ENCODE measurements at regions not wholly inside any gene's neighbourhood (a gene's known extent, or its start where the extent isn't known, plus 50 kb on each side); places are given as distances from the start of the nearest gene placed in this dataset.

DNA sequence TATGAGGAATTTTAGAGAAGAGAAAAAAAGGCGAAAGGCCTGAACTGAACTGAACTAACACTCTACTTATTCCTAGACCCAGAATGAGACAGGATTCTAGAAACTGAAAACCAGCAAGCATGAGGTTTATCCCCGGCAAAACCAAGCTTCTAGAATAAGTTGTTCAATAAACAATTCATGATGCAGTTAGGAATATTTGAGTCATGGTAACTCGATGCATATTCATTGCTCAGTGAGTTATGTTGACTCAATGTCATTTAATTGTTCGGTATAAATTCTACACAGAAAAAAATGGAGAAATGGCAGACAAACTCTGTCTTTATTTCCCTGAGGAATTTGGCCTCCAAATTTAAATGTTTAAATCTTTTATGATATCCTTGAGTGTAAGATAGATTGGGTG is 321.5 kb downstream of the SATB2 start:
- TF ChIP-seq, protein P1, sequence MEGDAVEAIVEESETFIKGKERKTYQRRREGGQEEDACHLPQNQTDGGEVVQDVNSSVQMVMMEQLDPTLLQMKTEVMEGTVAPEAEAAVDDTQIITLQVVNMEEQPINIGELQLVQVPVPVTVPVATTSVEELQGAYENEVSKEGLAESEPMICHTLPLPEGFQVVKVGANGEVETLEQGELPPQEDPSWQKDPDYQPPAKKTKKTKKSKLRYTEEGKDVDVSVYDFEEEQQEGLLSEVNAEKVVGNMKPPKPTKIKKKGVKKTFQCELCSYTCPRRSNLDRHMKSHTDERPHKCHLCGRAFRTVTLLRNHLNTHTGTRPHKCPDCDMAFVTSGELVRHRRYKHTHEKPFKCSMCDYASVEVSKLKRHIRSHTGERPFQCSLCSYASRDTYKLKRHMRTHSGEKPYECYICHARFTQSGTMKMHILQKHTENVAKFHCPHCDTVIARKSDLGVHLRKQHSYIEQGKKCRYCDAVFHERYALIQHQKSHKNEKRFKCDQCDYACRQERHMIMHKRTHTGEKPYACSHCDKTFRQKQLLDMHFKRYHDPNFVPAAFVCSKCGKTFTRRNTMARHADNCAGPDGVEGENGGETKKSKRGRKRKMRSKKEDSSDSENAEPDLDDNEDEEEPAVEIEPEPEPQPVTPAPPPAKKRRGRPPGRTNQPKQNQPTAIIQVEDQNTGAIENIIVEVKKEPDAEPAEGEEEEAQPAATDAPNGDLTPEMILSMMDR (IDR thresholded peaks at IDR 0.05) = no peak
- no peak for TF ChIP-seq POLR2A (IDR thresholded peaks at IDR 0.05)
- no peak for TF ChIP-seq POLR2AphosphoS5 (IDR thresholded peaks at IDR 0.05; ENCODE audit: insufficient read depth in 1 of 2, low read depth in 1 of 2)
